HG03159 (cell line): ENCODE measurements at regions not wholly inside any gene's neighbourhood (a gene's known extent, or its start where the extent isn't known, plus 50 kb on each side); places are given as distances from the start of the nearest gene placed in this dataset.

ENCODE experiments used
- ATAC-seq: cut with Tn5 transposase; IDR thresholded peaks from one replicate; pipeline ENCODE4 v1.9.1; 2021; ENCODE audit warnings: mild to moderate bottlenecking, moderate library complexity; ENCODE audit not compliant: unreplicated experiment

DNA sequence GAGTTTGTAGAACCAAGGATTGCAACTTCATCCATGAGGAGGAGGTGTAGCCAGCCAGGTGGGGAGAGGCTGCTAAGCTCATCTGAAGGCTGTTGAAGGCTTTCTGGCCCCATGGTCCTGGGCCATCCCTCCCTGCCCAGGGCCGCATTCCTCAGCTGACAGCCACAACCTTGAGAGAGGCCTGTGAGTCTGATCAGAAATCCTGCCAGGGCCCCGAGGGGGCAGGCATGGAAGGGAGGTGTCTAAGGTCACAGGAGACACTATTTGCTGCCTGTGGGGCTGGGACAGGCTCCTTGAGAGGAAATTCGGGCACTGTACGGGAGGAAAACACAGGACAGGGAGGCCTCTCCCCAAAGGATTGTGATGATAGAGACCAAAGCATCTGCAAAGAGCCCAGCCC is 88.1 kb upstream of the IGLL5 start:
- no peak for ATAC-seq

DNA sequence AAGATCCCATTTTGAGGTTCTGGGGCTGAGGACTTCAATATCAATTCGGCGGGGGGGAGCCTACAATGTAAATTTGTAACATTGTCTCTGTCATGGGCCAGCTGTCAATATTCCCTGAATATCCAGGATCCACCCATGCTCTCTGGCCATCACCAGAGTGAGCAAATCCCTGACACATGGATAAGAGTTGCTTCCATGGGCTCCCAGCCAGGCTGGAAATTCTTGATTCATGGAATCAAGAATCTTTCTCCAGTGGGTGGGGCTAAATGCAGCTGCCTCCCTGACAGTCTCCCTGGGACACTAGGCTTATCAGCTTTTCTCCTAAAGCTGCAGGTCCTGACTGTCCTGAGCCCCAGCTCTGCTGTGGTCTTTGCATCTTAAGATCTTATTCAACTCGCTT is 86.9 kb upstream of the IGLL5 start:
- ATAC-seq = no peak

DNA sequence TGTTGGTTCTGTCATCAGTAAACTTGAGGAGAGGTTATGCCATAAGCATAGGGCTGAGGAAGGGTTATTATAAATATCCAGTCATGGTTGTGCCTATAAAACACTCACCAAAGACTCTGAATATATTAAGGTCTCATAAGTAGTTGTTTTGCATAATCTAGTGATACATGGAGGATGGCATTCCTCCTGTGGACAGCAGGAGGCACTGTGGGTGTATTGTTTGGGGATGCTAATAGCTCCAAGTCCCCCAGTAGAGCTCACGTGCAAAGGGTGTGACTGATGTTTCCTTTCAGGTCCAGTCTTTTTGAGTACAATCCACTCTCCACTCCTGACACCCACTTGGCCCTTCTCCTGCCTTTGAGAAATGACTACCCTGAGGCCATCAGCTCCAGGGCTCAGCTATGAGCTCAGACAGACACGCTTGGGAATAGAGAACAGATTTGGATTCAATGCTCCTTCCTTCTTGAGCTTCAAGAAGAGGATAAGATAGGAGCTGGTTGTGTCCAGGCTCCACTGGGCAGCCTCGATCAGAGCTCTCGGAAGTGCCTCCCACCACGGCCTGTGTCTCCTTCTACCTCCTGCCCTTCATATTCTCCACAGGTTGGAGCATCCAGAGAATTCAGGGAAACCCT is 85.2 kb upstream of the IGLL5 start:
- no peak for ATAC-seq

DNA sequence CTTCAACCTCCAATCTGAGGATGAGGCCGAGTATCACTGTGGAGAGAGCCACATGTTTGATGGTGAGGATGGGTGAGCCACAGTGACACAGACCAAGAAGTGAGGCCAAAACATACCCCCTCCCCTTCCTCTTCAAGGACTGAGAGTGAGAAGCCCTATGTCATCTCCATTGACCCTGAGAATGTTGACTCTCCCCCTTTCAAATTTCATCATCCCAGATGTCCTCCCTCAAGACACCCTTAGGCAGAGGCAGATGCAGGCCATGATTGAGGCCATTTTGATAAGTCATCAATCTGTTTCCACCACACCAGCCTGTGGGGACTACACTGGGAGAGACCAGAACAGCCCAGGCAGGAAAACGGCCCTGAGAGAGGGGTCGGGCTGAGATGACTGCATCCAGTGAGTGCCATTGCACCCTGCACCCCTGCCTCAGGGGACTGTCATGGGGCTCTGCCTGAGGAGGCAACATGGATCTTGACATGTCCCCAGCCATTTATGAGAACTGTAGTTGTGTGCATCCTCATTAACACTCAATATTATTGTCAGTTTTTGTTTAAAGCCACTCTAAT is 84.2 kb upstream of the IGLL5 start:
- no peak for ATAC-seq

DNA sequence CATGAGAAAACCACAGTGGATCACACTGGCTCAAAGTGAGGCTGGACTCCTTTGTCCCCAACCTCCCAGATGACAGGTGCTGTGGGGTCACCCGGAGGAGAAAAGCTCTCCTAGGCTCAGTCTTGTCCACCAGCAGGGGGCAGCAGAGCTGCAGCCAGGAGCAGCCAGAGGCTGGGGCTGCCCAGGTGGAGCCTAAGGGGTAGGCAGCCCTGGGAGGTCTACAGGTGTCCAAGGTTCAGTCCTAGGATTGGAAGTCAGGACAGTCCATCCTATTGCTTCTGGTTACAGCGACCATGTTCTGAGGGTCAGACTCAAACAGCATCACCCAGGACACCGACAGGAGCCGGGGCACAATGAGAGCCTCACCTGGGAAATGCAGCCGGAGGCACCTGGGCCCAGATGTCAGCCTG is 77.6 kb upstream of the IGLL5 start:
- no peak for ATAC-seq

DNA sequence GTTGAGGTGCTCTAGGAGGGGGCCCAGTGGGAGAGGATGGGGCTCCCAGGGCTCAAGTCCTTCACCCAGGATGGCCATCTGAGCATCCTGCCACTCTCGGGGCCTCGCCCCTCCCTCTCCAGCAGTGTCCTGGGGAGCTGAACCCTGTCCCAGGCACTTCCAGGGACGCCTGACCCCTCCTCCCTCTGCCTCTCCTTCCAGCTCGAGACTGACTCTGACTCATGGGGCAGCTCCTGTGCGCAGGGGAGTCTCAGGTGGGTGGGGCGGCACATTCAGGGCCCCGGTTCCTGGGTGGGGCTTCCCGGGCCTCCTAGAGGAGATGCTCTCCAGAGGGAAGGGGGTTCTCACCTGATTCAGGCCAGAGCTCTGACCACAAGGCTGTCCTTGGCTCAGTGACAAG is 77.1 kb upstream of the IGLL5 start:
- ATAC-seq = no peak

DNA sequence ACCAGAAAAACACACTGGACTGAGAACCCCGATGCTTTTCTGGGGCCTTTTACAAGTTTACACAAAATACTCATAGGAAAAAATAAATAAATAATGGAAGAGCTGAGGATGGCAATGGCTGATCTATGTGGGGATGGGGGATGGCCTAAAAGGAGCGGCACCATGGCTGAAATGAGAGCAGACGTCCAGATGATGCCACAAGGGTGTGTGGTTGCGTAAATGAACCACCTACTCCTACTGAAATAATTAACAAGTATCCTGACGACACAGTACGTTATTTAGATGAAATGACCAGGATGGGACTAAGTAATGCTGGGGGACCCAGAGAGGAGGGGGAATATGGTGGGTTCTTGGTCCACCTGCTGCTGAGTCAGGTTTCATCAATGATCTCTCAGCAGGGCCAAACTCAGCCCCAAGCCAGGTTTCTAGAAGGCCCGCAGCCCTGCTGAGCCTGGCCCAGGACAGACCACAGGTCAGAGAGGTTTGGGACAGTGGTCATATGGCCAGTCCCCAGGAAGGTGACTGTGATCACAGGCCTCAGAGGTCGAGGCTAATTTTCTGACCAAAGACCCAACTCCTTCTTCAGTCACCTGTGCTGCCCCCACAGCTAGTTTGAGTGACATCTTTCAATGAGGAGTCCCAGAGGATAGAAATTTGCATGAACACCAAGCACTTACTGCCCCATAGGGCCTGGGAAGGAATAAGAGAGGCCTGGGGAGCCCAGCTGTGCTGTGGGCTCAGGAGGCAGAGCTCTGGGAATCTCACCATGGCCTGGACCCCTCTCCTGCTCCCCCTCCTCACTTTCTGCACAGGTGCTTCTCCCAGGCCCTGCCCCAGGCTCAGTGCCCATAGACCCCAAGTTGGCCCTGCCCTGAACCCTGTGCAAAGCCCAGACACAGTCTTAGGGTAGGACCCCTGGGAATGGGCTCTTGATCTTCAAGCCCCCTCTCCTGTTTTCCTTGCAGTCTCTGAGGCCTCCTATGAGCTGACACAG is 76.3 kb upstream of the IGLL5 start:
- no peak for ATAC-seq

DNA sequence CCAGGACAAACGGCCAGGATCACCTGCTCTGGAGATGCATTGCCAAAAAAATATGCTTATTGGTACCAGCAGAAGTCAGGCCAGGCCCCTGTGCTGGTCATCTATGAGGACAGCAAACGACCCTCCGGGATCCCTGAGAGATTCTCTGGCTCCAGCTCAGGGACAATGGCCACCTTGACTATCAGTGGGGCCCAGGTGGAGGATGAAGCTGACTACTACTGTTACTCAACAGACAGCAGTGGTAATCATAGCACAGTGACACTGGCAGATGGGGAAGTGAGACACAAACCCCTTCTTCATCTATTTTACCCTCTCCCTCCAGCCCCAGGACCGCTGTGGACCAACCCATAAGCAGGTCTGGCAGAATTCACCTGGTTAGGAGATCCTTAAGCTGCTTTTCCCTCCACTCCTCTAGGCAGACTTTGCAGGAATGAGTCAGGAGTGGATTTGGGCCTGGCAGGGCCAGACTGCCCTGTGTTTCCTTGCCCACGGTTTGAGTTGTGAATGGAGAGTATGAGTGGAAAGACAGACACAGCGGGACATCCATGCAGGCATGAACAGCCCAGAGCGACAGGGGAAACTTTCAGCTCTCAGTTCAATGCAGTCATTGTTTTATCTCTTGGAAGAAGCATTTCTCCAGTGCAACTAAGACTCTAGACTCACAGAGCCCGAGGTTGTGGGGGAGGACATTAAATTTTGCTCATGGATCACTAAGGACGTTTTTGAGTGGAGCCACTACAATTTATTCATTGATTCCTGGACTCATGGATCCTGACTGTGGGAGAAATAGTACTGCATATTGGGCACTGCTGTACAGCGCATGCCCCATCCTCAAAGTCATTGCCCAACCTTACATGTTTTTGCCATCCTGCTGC is 75.3 kb upstream of the IGLL5 start:
- no peak for ATAC-seq

DNA sequence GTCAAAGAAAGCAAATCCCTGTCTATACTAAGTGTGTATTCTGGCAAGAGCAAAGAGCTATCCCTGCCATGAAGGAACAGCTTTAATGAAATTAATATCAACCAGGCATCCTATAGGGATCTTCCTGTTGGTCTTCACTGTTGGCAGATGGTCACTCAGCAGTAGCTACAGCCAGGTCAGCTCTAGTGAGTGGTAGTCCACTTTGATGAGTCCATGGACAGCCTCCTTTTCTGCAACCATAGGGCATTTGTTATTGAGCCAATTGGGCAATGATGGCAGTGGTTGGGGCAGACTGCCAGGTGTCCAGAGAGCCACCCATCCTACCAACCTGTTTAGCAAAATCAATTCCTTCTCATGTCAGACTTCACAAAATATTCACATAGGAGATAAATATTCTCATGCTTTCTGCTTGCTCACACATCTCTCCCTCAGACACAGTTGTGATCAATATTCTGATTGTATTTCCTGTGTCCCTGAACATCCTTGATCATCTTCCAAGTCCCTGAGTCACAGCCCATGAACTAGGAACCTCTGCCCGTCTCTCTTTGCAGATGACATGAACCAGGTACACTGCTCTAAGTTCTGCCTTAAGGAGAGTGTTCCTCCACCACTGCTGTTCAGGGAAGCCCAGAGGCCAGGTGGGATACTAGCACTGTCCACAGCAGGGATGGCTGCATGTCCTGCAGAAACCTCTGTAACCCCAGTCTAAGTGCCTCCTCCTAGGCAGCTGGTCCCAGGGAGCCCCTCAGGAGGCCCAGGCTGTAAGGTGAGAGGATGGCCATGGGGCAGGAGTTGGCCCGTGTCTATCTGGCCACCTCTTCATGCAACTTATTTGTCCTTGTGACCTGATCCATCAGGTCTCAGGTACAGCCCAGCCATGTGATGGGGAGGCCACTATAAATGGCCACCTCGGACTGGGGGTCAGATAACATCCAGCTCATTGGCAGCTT is 74.2 kb upstream of the IGLL5 start:
- no peak for ATAC-seq

DNA sequence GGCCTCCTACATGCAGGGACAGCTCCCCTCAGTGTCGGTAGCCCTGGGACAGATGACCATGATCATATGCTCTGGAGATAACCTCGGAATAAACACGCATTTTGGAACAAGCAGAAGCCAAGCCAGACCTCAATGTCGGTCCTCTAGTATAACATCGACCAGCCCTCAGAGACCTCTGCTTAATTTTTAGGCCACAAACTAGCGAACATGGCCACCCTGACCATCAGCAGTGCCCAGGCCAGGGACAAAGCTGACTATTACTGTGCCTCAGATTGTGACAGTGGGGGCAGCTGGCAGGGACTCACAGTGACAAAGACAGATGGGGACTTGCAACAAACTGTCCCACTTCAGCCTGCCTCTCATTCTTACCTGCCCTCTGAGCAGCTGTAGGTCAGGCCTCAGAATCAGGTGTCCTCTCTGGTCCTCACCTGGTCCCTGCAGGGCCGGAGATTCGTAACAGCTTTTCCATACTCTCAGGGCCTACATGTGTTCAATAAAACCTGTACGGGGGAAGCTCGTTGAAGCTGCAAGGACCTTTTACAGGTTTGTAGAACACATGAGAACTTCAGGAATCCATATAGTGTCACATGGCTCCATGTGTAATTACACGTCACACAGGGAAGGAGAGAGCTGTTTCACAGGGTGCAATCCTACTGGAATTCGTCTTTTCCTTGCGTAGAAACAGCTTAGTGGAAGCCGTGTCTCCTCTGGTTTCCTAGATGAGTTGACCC is 72.8 kb upstream of the IGLL5 start:
- no peak for ATAC-seq

DNA sequence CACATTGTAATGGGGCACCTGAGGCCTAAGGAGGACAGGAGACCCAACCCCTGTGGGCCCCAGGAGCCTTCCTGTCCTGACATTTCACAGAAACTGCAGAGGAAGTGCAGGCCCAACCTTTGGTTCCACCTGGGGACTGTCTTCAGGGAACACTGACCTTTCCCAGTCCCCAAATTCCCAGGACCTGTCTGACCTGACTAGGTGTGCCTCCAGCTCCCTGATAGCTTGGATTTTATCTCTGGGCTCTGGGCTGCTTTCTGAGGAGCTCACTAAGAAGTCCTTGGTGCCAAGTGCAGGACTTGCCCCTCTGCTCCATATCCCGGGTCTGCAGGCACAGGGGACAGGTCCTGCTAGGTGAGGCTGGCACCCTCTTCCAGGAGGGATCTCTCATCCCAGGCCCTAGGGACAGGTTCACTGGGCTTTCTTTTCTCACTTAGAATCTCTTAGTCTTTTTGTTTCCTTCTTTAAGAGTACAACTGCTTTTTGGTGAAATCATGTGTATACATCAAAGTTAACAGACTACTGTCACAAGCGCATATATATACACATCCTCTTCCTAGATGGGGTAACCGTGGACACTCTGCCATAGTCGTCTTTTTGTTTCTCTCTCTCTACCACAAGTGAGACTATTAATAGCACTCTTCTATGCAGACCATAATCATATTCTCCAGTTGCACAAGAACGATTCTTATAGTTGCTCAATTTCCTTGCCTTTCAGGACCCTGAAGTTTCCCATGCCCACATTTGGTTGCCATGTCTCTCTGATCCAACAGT is 72.0 kb upstream of the IGLL5 start:
- no peak for ATAC-seq

DNA sequence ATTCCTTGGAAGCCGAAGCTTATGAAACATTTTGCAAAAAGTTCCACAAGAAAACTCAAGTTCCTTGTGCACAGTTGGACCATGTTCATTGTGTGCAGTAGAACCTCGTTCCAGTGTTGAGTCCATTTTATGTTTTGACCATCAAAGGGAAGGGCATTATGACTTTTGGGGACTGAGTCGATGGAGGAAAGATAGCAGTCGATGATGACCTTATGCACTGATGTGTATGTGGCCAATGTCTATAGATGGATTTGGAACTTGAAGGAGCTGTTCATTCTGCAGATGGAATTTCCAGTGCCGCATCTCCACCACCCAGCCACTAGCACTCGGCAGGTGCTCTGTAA is 71.5 kb upstream of the IGLL5 start:
- no peak for ATAC-seq

DNA sequence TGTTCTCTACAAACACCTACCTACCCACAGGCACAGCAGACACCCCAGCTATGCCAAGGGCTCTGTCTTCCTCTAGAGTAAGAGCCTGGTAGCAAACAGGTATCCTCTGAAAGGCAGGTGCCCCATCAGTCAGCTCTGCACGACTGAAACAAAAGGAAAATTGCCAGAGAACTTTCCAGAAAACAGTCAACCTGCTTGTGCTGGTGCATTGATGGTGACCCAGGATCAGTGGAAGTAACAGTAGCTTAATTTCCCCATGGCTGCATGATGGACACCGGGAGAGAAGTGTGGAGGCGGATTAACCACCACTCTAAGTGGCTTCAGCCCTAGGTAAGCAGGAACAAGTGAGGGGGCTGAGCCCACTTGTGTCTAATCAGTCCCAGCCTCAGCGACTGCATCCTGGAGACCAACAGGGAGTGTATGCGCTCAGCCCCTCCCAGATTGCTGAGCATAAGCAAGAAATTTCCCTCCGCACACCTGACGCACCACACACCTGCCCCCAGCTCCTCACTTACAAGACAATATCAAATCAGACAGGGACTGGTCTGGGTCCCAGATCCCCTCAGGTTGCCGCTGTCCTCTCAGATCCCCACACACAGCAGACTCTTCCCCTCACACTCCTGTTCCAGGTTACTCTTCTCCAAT is 70.7 kb upstream of the IGLL5 start:
- ATAC-seq = no peak

DNA sequence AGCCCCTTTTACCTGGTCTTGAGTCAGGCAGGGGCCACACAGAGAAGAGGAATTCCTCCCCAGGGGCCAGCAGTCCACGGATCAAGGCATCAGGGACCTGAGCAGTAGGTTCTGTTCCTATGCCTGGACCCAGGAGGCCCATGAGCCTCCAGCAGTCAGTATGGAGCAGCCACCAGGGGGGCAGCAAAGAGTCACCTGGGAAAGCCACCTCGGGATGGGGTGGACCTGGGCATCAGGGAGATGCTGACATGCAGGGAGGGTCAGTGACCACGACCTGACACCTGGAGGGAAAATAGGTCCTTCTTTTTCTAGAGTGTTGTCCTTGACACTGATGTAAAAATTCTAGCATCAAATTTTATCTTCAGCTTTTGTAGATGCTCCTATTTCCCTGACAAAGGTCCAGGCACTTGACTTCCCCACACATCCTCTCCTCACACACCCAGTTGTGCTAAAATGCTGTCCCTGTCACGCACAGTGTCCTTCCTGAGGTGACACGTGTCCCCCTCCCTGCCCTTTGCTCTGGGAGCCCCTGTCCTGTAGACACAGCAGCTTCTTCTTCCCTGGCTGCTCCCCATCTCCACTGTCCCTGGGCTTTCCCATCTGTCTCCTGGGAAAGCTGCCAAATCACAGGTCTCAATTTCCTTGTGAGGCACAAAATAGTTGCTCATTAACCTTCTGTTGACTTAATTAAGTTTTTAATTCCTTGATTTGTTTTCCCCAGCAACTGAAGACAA is 70.0 kb upstream of the IGLL5 start:
- no peak for ATAC-seq

DNA sequence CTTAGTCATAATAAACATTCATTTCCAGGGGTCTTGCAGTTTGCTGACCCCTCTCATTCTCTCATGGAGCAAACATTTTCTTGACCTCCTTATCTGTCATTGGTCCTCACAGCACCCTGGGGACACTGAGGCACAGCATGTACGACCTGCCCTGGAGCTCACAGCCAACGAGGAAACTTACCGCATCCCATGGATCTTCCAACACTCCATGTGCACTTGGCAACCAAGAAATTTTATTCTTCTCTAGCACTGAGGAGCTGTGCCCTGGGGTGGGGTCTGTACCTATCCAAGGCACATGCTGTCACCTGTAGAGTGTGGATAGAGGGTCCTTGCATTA is 69.4 kb upstream of the IGLL5 start:
- ATAC-seq = no peak

DNA sequence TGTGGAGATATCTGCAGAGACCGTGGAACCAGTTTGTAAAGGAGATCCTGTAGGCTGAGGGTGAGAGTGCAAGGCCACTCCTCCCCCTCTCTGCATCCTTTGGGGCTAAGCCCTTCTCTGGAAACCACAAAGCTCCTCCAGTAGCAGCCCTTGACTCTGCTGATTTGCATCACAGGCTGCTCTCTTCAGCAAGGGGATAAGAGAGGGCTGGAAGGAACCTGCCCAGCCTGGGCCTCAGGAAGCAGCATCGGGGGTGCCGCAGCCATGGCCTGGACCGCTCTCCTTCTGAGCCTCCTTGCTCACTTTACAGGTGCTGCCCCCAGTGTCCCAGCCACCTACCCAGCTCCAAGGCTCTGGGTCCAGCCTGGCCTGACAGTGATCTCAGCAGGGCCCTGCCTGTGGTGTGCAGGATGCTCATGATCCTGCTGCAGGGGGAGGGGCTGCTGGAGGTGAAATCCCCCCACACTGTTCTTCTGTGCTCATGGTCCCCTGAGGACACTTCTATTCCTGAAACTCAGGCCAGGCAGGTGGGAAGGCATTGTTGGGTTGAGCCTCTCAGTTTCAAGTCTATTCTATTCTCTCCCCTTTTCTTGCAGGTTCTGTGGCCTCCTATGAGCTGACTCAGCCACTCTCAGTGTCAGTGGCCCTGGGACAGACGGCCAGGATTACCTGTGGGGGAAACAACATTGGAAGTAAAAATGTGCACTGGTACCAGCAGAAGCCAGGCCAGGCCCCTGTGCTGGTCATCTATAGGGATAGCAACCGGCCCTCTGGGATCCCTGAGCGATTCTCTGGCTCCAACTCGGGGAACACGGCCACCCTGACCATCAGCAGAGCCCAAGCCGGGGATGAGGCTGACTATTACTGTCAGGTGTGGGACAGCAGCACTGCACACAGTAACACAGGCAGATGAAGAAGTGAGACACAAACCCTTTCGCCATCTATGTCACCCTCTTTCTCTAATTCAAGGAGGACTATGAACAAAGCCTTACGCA is 68.5 kb upstream of the IGLL5 start:
- ATAC-seq = peak; percentile 75
